Upper lobe of left lung (tissue), 4 donors: ENCODE measurements at regions not wholly inside any gene's neighbourhood (a gene's known extent, or its start where the extent isn't known, plus 50 kb on each side); places are given as distances from the start of the nearest gene placed in this dataset.

ENCODE experiments used
- EP300 ChIP-seq, 4 donors: sonication (generic); formaldehyde crosslinking; IDR thresholded peaks; one replicate each; pipeline ENCODE4 v1.5.1; 2017; ENCODE audit warnings: antibody characterized with exemption in 4 of 4, control low read depth in 2 of 4
- POLR2A ChIP-seq, 4 donors: fragments of 450-650 bp; IDR thresholded peaks; one replicate each; pipeline ENCODE4 v1.5.1; 2016 to 2017; ENCODE audit warnings: antibody characterized with exemption in 4 of 4, mild to moderate bottlenecking in 2 of 4
- POLR2AphosphoS5 ChIP-seq, 2 donors: sonication (generic); formaldehyde crosslinking; IDR thresholded peaks; one replicate each; pipeline ENCODE4 v1.5.1; 2017; ENCODE audit warnings: antibody characterized with exemption in 2 of 2

DNA sequence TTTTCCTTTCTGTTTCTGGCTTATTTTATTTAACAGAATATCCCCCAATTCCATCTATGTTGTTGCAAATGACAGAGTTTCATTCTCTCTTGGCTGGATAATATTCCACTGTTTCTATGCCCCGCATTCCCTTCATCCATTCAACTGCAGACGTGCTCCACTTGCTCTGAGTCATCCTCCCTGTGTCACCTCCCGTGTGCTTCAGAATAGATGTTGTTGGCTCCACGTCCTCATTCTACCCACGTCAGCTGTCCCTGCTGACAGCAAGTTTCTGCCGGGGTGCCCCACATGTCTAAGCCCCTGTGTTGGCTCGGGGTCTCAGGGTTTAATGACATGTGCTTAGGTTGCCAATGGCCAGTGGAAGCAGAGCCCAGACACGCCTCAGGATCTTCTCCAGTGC is 1041.0 kb downstream of the UQCRFS1 start:
- TF ChIP-seq EP300 (IDR thresholded peaks at IDR 0.05) (no peak), POLR2A (IDR thresholded peaks at IDR 0.05) (no peak), POLR2AphosphoS5 (IDR thresholded peaks at IDR 0.05) (no peak)
